Tibial nerve (tissue), 4 donors: ENCODE measurements at regions not wholly inside any gene's neighbourhood (a gene's known extent, or its start where the extent isn't known, plus 50 kb on each side); places are given as distances from the start of the nearest gene placed in this dataset.

ENCODE experiments used
- CTCF ChIP-seq, 5 experiments: fragments of 200-600 bp in 3 of 5; fragments of 450-650 bp in 2 of 5; sonication (generic) in 3 of 5; IDR thresholded peaks; one replicate each; pipeline ENCODE4 v1.5.1; 2016 to 2019; ENCODE audit warnings: antibody characterized with exemption in 5 of 5, mild to moderate bottlenecking in 3 of 5, moderate library complexity in 2 of 5
- EP300 ChIP-seq, 2 donors: sonication (generic); formaldehyde crosslinking; IDR thresholded peaks; one replicate each; pipeline ENCODE4 v1.6.1; 2017; ENCODE audit warnings: antibody characterized with exemption in 2 of 2, mild to moderate bottlenecking in 1 of 2
- POLR2A ChIP-seq, 2 donors: fragments of 450-650 bp; IDR thresholded peaks; one replicate each; pipeline ENCODE4 v1.6.1; 2017; ENCODE audit warnings: antibody characterized with exemption in 2 of 2, mild to moderate bottlenecking in 2 of 2, moderate library complexity in 2 of 2

DNA sequence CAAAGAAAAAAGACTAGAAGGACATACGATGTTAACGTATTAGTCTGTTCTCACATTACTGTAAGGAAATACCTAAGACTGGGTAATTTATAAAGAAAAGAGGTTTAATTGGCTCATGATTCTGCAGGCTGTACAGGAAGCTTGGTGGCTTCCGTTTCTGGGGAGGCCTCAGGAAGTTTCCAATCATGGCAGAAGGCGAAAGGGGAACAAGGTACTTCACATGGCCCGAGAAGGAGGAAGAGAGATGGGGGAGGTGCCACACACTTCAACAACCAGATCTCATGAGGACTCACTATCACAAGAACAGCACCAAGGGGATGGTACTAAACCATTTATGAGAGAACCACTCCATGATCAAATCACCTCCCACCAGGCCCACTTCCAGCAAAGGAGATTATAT, 110.1 kb downstream of the CARTPT start:
- TF ChIP-seq POLR2A (IDR thresholded peaks at IDR 0.05) (no peak), CTCF (IDR thresholded peaks at IDR 0.05) (no peak), EP300 (IDR thresholded peaks at IDR 0.05) (no peak)
